ENCODE measurements at regions not wholly inside any gene's neighbourhood (a gene's known extent, or its start where the extent isn't known, plus 50 kb on each side); places are given as distances from the start of the nearest gene placed in this dataset.

DNA sequence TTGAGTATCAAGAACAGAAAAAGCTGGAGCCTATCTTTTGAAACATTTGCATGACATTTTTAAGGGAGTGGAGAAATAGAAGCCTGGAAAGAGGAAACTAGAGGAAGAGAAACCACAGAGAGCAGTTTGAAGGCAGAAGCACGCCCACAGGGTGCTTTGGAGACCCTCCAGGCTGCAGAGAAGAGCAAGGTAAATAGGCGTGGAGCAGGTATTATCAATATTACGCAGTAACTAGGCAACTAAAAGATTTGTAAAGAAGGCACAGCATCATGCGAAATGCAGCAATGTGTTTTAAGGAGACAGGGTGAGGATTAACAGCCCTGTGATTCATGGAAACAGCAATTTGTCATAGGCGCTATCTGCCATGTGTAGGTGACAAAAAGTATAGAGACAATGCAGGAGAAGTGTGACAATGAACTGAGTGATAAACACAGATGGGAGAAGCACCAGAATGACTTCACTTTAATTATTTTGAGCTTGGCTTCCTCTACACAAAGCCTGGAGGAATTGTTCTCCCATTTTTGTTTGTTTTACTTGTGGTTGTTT is 281.2 kb downstream of the BRINP1 start:
- DNase-seq (ENCODE audit: low spot score): no peak

DNA sequence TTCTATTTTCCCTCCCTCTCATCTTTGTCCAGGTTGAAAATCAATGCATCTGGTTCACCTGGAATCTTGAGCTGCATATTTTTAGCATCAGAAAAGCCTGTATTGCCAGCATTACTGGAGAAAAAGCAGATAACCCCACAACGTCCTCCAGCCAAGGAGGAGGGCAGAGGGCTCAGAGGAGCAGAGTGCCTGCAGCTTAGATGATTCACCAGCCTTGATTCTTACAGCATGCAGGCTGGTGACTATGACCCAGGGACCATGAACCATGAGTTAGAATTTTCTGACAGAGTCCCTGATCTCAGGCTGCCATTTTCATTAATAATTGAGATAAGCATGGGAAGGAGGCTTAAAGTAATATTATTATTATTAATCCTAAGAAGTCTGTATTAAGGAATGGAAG is 278.2 kb downstream of the BRINP1 start:
- no peak for DNase-seq (ENCODE audit: low spot score)

GRCh38 chr9:119092125-119092524 is 277.1 kb downstream of the BRINP1 start:
- no peak for DNase-seq (ENCODE audit: low spot score)

DNA sequence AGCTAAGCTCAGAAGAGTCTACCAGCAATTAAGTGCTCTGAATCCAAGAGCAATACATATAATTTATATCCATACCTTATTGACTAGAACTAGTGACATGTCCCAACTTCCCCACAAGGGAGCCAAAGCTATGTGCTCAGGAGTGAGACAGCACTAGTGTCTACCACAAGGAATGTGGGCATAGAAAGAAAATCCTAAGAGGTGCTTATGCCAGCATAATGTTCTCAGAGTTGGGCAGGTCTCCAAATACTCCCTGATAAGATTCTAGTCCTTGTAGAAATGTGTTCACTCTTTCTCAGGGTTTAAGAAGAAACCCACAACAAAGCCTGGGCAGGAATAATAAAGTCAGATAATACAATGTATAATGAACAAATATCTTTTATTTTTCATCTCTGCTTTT is 275.1 kb downstream of the BRINP1 start:
- no peak for DNase-seq (ENCODE audit: low spot score)

DNA sequence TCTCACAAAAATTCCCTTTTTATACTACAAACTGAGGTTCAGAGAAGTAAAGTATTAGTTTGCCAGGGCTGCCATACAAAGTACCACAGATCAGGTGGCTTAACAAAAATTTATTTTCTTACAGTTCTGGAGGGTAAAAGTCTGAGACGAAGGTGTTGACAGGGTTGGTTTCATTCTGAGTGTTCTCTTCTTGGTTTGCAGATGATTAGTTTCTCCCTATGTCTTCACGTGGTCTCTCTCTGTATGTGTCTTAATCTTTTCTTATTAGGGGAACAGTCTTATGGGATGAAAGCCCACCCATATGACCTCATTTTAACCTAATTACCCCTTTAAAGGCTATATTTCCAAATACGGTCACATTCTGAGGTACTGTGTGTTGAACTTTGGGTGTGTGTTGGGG is 274.2 kb downstream of the BRINP1 start:
- DNase-seq (ENCODE audit: low spot score): no peak

- DNase-seq (ENCODE audit: low spot score): no peak
Observed at GRCh38 chr9:119101048-119101447, 268.2 kb downstream of the BRINP1 start.

DNA sequence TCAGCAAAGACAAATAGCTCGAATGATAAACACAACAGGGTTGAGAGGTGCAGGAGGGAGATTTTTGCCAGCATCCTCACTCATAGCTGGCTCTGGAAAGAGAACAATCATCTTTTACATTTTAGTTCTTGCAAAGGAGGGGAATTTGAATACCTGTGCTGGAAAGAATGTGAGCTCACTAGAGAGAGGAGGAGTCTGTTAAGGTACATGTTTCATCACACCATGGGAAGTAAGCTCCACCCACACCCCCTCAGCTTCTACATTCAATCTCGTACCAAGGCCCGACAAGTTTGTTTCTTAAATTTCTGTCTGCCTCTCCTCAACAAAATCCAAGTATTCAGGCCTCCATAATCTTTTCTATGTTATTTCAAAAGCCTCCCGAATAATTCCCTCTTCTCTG is 254.6 kb downstream of the BRINP1 start:
- no peak for DNase-seq (ENCODE audit: low spot score)
